GM18907 (cell line): ENCODE measurements at regions not wholly inside any gene's neighbourhood (a gene's known extent, or its start where the extent isn't known, plus 50 kb on each side); places are given as distances from the start of the nearest gene placed in this dataset.
"Not testable (repeated sequence)": the region's sequence is repeated elsewhere in the genome, so short reads cannot be mapped to it uniquely, and the experiment has no call there.

Source experiments
- ATAC-seq: cut with Tn5 transposase; IDR thresholded peaks from one replicate; pipeline ENCODE4 v1.9.1; 2021; ENCODE audit warnings: mild to moderate bottlenecking, moderate library complexity; ENCODE audit not compliant: unreplicated experiment

GRCh38 chrX:13518126-13518525 lies 51.3 kb upstream of the EGFL6 start:
- ATAC-seq, result no peak

DNA sequence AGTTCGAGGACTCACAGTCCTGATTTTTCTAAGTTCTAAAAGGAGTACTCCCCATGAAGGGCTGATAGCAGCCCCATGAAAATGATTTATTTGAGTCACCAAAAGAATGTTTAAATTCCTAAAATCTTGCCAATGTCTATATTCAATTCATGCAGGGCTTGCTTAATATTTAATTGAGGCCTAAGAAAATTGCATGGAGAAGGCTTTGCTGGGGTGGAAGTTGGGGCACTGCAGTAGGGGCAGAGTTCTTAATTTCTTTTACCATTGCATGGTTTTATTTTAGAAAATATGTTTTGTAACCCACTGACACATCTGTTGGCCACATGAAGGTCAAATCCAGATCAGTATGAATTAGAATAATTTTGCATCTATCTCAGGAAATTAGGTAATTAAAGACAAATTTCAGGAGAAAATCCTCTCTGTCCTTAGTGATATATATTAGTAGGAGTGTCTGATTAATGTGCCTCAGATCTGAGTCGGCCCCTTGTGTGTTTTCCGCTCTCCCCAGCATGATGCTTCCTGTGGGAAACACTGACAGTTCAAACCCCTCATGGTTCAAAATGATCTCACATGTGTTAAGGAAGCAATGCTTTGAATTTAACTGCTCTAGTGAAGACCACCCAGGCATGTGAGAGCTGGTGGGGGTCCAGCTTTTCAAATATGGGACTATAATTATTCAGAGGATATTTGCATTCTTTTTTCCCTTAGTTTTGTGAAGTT lies 54.0 kb upstream of the EGFL6 start:
- no peak for ATAC-seq

- ATAC-seq, result no peak
Observed at GRCh38 chrX:13511944-13512330, 57.5 kb upstream of the EGFL6 start.

DNA sequence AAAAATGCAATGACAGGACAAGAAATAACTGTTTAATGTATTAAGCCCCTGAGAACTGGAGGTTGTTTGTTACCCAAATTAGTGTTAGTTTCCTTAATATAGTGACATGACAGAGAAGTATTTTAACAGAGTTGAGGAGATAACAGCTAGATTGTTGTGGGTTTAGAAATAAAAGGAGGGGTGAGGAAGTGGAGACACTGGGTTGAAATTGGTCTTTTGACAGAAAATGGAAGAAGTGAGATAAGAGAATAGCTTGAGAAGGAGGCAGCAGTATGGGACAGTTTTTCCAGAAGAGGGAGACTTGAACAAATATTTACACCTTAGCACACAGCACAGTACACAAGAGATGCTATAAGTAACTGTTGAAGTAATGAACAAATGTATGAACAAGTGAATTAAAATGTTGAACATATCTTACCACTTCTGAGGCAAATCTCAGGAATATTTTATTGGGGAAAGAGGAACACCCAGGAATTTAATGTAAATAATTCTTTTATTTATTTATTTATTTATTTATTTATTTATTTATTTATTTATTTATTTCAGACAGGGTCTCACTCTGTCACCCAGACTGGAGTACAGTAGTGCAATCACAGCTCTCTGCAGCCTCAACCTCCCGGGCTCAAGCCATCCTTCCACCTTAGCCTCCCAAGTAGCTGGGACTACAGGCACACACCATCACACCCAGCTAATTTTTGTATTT lies 58.0 kb upstream of the EGFL6 start:
- ATAC-seq, result no peak

DNA sequence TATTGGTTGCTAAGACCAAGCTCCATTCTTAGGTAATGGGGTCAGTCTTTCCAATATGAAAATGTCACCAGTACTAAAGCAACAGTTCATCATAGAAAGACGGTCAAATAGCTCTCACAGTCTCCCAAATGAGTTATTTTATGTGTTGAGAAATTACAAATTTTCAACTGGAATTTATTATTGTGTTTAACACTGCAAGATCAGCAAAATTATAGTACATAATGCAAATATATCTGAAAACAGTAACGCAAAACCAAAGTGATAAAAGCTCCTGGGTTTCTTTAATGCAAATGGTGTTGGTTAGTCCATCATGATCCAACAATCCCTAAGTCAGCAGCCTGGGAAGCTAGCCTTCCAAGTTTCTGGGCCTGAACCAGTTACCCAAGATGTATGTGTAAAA lies 61.5 kb upstream of the EGFL6 start:
- ATAC-seq, result no peak

- ATAC-seq, result no peak
Observed at GRCh38 chrX:13506574-13506973, 62.8 kb upstream of the EGFL6 start.

DNA sequence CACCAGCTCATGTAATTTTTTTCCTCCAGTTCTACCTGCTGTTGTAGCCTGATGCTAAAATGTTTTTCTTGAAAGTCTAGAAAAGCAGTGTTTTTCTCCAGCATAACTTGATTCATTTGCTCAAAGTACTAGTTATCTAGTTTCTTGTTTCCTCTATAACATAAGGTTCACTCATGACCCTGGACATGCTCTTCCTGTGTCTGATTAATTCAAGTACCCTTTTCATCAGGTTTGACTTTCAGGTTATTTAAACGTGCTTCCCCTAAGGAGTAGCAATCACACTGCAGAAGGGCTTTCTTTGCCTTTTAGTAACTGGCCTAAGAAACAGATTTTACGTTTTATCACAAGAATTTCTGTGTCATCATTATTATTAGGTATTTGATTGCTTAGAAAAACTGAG lies 66.8 kb upstream of the EGFL6 start:
- ATAC-seq, result no peak

DNA sequence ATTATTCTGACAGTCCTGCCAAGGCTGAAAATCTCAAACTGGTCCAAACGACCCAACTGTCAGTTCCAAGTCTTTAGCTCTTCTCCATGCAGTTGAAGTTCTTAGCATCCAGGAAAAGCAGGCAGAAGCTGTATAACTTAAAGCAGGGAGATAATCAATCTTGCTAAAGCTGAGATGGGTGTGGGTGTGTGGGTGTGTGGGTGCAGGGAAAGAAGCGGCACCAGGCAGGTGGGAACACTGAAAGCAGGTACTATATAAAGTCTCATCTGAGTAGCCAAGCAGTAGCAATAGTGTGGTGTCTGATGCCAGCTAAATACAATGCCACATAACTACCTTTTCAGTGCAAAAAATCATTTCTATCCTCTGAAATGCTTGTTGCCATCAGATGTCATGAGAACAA lies 69.7 kb upstream of the EGFL6 start:
- ATAC-seq, result no peak

DNA sequence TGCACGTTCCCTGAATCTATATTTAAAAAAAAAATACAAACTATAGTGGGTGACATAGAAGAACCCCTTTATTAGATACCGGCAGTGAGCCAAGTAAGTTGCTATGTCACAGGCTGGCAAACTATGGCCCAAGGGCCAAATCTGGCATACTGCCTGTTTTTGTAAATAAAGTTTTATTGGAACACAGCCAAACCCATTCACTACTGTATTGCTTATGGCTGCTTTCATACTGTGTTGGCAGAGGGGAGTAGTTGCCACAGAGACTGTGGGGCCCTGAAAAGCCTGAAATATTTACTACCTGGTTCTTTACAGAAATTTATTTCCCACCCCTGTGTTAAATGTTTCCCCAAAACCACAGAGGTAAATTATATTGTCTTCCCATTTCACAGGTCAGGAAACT lies 71.2 kb upstream of the EGFL6 start:
- no peak for ATAC-seq

GRCh38 chrX:13495232-13495631 lies 74.2 kb upstream of the EGFL6 start:
- no peak for ATAC-seq

- no peak for ATAC-seq
Observed at GRCh38 chrX:13494562-13494961, 74.8 kb upstream of the EGFL6 start.

- ATAC-seq, result no peak
Observed at GRCh38 chrX:13493659-13494058, 75.7 kb upstream of the EGFL6 start.

- no peak for ATAC-seq
Observed at GRCh38 chrX:13492286-13492685, 77.1 kb upstream of the EGFL6 start.

- no peak for ATAC-seq
Observed at GRCh38 chrX:13491061-13491460, 78.3 kb upstream of the EGFL6 start.

DNA sequence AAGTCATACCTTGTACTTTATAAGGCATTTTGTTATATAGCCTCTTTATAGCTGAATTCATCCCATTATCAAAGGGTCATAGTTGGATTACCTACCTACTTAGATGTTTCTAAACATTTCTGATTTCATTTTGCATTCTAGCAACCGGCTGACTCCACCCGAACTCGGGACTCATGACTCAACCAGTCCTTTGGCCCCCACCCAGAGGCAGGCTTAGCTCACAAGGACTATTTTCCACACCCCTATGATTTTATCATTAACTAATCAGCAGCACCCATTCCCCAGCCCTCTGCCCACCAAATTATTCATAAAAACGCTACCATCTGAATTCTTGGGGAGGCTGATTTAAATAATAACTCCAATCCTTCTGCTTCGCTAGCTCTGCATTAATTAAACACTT lies 79.9 kb upstream of the EGFL6 start:
- no peak for ATAC-seq

DNA sequence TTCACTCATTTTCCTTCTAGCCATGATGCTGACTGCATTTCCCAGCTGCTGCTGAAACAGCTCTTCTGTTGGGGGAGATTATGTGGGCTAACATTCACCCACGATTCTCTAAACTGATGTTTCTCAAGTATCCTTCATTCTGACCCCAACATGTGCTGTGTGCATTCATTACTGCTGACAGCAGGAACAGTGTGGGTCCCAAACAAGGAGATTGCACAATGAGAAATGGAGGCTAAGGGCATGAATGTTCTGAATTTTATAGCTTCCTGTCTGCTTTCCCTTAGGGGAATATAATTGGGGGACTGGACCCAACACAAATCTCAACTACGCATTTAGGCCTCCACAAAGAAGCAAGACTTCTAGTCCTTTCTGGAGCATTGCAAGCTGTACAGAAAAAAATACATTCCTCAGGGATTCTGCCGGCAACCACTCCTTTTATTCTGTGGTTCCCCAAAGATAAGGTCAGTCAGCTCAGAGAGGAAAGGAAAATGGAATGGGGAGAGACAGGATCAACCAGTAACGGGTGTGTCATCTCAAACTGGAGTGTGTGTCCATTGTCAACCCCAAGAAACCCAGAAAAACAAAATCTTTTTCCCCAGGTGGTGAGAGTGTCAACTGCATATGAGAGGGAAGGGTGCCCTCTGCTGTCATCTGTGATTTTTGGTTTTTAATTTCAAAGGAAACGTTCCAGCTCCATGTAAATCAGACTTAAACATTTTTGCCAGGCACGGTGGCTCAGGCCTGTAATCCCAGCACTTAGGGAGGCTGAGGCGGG lies 81.5 kb upstream of the EGFL6 start:
- peak; percentile 71 for ATAC-seq

DNA sequence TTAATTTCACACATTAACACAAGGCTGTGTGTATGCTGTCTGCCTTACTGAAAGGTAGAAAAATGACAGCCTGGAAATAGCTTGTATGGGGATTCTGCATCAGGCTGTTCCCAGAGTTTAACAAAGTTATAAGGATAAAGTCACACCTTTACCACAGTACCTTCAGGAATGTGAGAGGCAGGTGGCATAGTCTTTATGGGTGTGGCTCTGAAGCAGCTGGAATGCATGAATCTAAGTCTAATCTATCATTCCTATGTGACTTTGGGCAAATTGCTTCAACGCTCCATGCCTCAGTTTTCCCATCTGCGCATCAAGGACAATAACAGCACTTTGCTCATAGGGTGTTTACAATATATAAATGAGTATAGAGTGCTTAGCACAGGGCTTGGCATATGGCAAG lies 84.2 kb upstream of the EGFL6 start:
- no peak for ATAC-seq

GRCh38 chrX:13483773-13484172 lies 85.6 kb upstream of the EGFL6 start:
- ATAC-seq, result no peak

GRCh38 chrX:13482746-13483541 lies 86.5 kb upstream of the EGFL6 start:
- no peak for ATAC-seq

GRCh38 chrX:13480780-13481179 lies 88.6 kb upstream of the EGFL6 start:
- not testable (repeated sequence) for ATAC-seq

DNA sequence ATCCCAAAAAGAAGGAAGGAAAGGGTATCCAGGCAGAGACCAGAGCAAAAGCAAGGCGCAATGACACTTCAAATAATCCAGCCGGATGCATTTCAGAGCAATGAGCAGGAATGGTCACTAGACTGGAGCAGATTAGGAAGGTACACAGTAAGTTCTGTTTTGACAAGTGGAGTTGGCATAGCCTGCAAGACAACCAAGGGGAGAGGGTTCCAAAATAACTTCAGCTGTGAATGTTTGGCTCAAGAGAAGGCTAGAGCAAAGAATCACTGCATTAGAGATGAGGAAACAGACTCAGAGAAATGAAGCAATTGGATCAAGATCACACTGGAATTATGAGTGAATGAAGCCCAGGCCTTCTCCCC lies 90.0 kb upstream of the EGFL6 start:
- ATAC-seq, result no peak
